Head of caudate nucleus (tissue), 42 donors: ENCODE measurements at regions not wholly inside any gene's neighbourhood (a gene's known extent, or its start where the extent isn't known, plus 50 kb on each side); places are given as distances from the start of the nearest gene placed in this dataset.
"Not testable (repeated sequence)": the region's sequence is repeated elsewhere in the genome, so short reads cannot be mapped to it uniquely, and the experiment has no call there.

Source experiments
- DNase-seq, 42 donors: peaks; one replicate each; pipeline versions ENCODE4 v3.0.0 to v3.0.0-alpha.2; 2020 to 2021; ENCODE audit warnings: mixed read lengths in 7 of 42
- intact Hi-C: fragments of 100-400 bp; cut with DNase I; formaldehyde crosslinking; loops from one replicate; pipeline ENCODE4 v1.15.0; 2022

GRCh38 chr6:117761610-117762009, 86.3 kb downstream of the NUS1 start:
- no peak for DNase-seq
- intact Hi-C loops, result no loop called here

- intact Hi-C loops, result no loop called here
- no peak for DNase-seq
Observed at GRCh38 chr6:117771403-117771802, 96.1 kb downstream of the NUS1 start.

DNA sequence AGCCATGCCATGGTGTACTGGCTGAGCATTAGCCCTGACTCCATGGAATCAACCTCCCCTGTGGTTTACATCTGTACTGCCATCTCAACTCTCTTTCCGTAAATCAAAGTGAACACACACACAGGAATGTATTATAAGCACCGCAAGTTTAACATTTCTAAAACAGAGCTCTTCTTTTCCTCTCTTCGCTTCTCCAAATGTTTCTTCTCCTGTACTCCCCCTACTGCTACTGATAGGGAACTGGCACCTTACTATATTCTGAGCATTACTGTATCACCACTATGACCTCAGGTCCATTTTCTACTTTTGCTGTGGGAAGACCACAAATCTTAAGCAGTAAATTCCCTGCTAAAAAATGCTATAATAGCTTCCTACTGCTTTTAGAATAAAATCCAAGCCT, 101.2 kb downstream of the NUS1 start:
- no peak for DNase-seq
- intact Hi-C loops, result no loop called here

DNA sequence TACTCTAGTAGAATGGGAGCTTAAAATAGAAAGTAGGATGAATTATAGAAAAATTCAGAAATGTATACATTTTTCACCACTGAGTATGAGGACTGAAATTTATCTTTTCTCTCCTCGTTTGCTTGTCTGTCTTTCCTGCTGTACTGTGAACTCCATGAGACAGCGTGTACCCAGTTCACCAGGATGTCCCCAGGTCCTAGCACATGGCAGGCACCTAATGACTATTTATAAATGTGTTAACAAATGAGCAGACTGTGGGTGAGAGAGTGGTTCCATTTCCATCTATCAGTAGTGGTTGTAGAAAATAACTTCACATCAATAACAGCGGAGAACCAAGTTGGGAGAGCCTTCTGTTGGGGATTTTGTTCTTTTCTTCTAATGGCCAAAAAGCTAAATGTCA, 106.3 kb downstream of the NUS1 start:
- DNase-seq, result no peak
- intact Hi-C loops, result no loop called here

GRCh38 chr6:117783279-117783678, 108.0 kb downstream of the NUS1 start:
- DNase-seq, result peak in 31 of 42 donors; percentile 5 to 73 (median 17)
- intact Hi-C loops, result no loop called here

DNA sequence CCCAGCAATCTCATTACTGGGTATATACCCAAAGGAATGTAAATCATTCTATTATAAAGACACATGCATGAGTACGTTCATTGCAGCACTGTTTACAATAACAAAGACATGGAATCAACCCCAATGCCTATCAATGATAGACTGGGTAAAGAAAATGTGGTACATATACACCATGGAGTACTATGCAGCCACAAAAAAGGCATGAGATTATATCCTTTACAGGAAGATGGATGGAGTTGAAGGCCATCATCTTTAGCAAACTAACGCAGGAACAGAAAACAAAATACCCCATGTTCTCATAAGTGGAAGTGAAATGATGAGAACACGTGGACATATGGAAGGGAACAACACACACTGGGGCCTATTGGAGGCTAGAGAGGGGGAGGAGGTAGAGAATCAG, 115.7 kb downstream of the NUS1 start:
- DNase-seq, result no peak
- intact Hi-C loops, result no loop called here

DNA sequence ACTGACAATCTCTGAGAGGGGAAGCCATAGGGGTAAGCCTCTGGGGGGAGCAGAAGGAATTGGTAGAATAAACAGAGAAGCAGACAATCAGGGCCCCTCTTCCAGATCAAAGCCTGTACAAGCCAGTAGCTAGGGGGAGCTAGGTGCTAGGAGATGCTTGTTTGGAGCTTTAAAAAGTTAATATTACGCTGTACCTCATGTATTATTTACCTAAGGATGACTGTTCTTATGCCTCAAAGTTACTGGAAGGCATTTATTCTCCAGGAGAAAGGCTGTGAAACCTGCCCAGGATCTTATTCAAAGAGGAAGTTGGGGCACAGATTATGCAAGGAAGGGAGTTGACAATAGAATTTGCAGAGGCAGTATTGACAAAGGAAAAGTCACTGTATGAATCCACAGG, 111.8 kb upstream of the SLC35F1 start:
- intact Hi-C loops, result no loop called here
- DNase-seq, result no peak

DNA sequence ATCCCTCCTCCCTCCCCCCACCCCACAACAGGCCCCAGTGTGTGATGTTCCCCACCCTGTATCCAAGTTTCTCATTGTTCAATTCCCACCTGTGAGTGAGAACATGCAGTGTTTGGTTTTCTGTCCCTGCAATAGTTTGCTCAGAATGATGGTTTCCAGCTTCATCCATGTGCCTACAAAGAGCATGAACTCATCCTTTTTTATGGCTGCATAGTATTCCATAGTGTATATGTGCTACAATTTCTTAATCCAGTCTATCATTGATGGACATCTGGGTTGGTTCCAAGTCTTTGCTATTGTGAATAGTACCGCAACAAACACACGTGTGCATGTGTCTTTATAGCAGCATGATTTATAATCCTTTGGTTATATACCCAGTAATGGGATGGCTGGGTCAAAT, 108.2 kb upstream of the SLC35F1 start:
- DNase-seq, intact Hi-C loops: not testable (repeated sequence)

DNA sequence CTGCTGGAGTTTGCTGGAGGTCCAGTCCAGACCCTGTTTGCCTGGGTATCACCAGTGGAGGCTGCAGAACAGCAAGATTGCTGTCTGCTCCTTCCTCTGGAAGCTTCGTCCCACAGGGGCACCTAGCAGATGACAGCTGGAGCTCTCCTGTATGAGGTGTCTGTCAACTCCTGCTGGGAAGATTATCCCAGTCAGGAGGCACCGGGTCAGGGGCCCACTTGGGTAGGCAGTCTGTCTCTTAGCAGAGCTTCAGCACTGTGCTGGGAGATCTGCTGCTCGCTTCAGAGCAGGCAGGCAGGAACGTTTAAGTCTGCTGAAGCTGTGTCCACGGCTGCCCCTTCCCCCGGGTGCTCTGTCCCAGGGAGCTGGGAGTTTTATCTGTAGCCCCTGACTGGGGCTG, 96.8 kb upstream of the SLC35F1 start:
- intact Hi-C loops, result no loop called here
- DNase-seq, result no peak

DNA sequence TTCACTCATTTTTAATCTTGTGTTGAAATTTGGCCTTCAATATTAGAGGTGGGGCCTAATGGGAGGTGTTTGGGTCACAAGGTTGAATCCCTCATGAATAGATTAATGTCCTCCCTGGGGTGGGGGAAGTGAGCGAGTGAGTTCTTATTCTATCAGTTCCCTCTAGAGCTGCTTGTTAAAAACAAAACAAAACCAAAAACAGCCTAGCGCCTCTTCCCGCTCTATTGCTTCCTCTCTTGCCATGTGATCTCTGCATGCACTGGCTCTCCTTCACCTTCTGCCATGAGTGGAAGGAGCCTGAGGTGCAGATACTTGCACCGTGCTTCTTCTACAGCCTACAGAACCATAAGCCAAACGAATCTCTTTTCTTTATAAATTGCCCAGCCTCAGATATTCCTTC, 89.6 kb upstream of the SLC35F1 start:
- DNase-seq, result no peak
- intact Hi-C loops, result no loop called here

DNA sequence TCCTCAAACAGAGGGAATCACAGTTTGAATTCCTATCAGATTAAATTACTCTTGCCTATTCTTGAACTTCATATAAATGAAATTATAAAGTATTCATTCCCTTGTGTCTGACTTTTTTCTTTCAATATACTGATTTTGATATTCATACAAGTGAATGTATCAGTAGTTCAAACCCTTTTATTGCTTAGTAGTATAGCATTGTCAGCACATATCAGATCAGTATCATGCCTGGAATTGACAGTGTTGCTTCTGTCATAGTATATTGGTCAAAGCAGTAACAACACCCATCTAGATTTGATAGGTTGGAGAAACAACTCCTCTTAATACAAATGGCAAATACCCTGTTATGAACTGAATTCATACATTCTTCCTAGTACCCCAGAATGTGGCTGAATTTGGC, 89.1 kb upstream of the SLC35F1 start:
- intact Hi-C loops, result no loop called here
- DNase-seq, result no peak

GRCh38 chr6:117818449-117818848, 88.6 kb upstream of the SLC35F1 start:
- DNase-seq, result no peak
- intact Hi-C loops, result no loop called here

DNA sequence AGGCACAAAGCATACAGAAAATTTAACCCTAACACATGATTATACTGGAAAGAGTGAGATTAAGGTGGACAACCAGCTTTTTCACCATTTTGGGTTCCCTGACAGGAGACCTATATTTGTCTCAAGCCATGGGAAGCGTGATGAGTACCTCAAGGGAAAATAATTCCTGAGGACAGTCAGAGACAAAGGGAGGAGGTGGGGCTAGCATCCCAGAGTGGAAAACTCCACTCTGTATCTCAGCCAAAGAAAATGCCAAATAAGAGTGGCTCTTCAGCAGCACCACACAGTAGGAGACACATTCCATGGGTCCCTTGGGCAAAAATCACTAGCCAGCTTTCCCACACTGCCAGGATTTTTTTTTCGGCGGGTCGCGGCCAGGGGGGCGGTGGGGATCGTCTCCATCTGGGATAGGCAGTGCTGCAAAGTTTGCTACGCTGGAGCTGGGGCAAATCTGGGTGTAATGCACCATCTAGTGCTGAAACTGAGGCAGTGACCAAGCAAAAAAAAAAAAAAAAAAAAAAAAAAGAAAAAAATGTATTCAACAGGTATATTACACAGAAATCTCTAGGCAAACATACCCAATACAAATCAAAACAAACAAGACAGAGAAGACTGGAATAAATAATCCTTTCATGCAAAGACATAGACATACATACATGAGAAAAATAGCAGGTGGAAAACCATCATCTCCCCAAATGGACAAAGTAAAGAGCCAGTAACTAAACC, 77.3 kb upstream of the SLC35F1 start:
- intact Hi-C loops, result no loop called here
- DNase-seq, result peak in 14 of 42 donors; percentile 1 to 58 (median 14)

GRCh38 chr6:117837261-117837660, 69.8 kb upstream of the SLC35F1 start:
- DNase-seq, result no peak
- intact Hi-C loops, result no loop called here

- DNase-seq, result peak in 3 of 42 donors; percentile 4 to 12 (median 9)
- intact Hi-C loops, result no loop called here
Observed at GRCh38 chr6:117840541-117840983, 66.5 kb upstream of the SLC35F1 start.

DNA sequence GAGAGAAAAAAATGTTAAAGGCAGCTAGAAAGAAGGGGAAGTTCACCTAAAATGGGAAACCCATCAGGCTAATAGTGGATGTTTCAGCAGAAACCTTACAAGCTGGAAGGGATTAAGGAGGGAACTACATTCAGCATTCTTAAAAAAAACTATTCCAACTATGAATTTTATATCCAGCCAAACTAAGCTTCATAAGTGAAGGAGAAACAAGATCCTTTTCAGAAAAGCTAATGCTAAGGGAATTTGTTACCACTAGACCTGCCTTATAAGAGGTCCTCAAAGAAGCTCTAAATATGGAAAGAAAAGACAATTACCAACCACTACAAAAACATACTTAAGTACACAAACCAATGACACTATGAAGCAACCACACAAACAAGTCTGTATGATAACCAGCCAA, 59.2 kb upstream of the SLC35F1 start:
- intact Hi-C loops, result no loop called here
- DNase-seq, result no peak

- DNase-seq, result no peak
- intact Hi-C loops, result no loop called here
Observed at GRCh38 chr6:117849087-117849486, 58.0 kb upstream of the SLC35F1 start.
